ENCODE measurements at regions not wholly inside any gene's neighbourhood (a gene's known extent, or its start where the extent isn't known, plus 50 kb on each side); places are given as distances from the start of the nearest gene placed in this dataset.

DNA sequence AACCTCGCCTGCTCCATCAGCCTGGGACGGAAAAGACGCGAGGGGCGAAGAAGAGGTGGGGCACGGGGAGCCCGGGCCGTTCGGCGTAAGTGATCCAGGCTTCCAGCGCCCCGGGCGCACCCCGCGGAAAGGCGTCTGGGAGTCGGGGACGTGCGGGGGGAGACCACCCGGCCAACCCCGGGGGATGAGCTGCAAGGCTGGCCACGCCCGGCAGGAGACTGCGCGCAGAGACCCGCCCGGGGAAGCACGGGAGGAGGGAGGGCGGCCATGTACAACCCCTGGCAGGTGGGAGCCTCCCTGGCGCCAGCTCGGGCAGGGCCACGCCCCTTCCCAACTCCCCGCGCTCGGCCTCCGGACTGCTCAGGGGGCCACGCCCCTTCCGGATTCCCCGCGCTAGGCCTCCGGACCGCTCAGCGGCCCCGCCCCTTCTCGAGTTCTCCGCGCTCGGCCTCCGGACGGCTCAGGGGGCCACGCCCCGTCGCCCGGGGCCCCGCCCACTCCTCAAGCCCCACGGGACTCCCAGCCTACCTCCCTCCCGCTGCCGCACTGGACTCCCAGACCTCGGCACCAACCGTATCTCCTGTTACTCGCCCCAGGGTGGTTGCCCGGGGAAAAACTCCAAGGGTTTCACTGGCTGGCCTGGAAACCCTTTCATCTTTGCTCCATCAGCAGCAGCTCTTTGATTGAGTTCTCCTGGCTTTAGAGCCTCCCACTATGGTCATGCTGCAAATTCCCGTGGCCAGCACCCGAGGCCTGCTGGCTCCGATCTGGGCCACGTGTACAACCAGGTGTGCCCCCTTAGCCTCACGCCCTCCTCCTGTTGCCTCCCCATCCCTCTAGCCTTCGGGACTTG is 284.4 kb downstream of the ZEB1 start:
- H3K27me3 ChIP-seq (ENCODE audit: control insufficient read depth, insufficient read depth, low read length) = no peaks in the 10 kb centered on the region
- DNase-seq (ENCODE audit: low read depth) = peak; percentile 63

DNA sequence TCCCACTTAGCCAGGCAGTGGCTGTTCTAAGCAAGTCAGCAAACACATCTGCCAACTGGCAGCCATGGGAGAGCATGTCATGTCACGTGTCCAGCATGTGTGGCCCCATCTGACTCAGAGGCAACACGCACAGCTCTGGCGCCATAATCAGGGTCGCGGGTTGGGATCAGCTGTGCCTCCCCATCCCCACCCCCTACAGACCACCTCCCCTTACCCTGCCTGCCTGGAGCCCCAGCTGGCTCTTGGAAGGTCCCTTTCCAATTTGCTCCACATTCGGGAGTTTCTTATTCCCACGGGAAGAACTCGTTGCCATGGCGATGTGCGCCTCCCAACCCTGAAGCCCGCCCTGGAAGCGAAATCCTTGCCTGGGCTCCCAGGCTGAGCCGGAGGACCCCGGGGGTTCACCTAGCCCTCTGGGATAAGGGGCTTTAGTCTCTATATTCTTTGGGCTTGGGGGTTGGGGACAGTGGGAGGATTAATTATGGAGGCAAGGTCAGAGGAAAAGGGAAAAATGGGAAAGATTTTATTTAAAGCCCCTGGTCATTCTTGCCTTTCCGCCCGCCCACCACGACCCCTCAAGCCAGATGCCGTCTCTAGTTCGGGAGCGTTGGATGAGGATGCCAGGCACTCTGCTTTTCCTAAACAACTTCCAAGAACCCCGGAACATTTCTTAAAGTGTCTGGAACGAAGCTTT is 283.7 kb downstream of the ZEB1 start:
- no peaks in the 10 kb centered on the region for H3K27me3 ChIP-seq (ENCODE audit: control insufficient read depth, insufficient read depth, low read length)
- H3K4me3 ChIP-seq (ENCODE audit: low read depth, low read length) = peak overlapping the region; percentile 60
- no peaks in the 10 kb centered on the region for H3K36me3 ChIP-seq (ENCODE audit: control insufficient read depth, insufficient read depth, low read length)
- peak; percentile 21 for DNase-seq (ENCODE audit: low read depth)
- TF ChIP-seq, protein P1, sequence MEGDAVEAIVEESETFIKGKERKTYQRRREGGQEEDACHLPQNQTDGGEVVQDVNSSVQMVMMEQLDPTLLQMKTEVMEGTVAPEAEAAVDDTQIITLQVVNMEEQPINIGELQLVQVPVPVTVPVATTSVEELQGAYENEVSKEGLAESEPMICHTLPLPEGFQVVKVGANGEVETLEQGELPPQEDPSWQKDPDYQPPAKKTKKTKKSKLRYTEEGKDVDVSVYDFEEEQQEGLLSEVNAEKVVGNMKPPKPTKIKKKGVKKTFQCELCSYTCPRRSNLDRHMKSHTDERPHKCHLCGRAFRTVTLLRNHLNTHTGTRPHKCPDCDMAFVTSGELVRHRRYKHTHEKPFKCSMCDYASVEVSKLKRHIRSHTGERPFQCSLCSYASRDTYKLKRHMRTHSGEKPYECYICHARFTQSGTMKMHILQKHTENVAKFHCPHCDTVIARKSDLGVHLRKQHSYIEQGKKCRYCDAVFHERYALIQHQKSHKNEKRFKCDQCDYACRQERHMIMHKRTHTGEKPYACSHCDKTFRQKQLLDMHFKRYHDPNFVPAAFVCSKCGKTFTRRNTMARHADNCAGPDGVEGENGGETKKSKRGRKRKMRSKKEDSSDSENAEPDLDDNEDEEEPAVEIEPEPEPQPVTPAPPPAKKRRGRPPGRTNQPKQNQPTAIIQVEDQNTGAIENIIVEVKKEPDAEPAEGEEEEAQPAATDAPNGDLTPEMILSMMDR (IDR thresholded peaks at IDR 0.05; ENCODE audit: insufficient read depth, low read length, poor library complexity, severe bottlenecking) = no peak

More for the DNA sequence above, 284.4 kb downstream of the ZEB1 start:
- Histone ChIP-seq H3K36me3 (ENCODE audit: control insufficient read depth, insufficient read depth, low read length) (no peaks in the 10 kb centered on the region), H3K4me3 (ENCODE audit: low read depth, low read length) (peak overlapping the region; percentile 60)
- TF ChIP-seq, protein P1 (IDR thresholded peaks at IDR 0.05; ENCODE audit: insufficient read depth, low read length, poor library complexity, severe bottlenecking) = no peak

DNA sequence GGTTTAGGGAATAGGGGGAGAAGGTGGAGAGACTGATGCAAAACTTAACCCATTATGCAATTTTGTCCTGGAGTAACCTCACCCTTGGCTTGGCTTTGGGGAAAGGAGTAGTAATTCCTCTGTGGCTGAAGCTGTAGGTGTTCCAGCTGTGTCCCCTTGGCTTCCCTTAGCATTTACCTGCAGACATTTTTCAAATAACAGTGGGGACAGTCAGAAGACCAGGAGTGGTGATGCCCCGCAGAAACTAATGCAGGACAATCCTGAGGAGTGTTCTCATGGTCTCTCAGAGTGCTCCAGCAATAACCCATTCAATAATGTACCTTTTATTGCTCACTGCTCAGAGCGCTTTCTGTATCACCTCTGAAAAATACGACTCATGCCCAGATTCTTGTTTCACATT is 282.1 kb downstream of the ZEB1 start:
- Histone ChIP-seq H3K4me3 (ENCODE audit: low read depth, low read length) (no peak overlapping the region), H3K27me3 (ENCODE audit: control insufficient read depth, insufficient read depth, low read length) (no peaks in the 10 kb centered on the region), H3K36me3 (ENCODE audit: control insufficient read depth, insufficient read depth, low read length) (no peaks in the 10 kb centered on the region)
- TF ChIP-seq, protein P1 (IDR thresholded peaks at IDR 0.05; ENCODE audit: insufficient read depth, low read length, poor library complexity, severe bottlenecking) = no peak
- no peak for DNase-seq (ENCODE audit: low read depth)

DNA sequence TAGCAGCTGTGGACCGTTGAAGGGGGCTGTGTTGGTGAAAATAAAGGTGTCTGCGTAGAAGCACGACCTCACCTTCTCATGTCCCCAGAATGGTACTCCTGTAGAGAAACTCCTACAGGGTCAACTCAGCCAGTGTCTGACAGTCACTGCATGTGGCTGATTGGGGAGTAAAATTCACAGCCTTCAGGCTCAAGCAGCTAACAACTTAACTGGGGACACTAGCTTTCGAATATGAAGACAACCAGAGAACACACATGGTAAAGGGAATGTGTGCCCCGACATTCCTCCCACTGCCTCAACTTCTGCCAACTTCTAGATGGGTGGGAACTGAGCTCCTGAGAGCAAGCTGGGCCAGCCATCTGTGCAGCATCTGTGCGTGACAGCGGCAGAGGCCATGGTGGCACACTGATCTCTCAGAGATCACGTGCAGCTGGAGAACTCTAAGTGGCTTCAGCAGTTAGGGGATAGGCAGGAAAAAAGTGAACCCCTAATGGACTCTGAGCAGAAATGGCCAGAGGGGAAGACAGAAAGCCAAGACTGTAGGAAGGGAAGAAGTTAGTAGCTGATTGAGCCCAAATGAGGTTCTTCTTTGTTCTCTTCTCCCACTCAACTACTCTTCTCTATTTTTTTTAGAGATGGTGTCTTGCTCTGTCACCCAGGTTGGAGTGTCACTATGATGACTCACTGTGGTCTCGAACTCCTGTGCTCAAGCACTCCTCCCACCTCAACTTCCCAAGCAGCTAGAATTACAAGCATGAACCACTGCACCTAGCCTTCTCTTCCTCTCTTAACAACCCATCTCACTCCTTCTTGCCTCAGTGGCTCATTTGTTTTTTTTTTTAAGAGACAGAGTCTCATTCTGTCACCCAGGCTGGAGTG is 280.8 kb downstream of the ZEB1 start:
- H3K4me3 ChIP-seq (ENCODE audit: low read depth, low read length) = no peak overlapping the region
- no peaks in the 10 kb centered on the region for H3K27me3 ChIP-seq (ENCODE audit: control insufficient read depth, insufficient read depth, low read length)
- TF ChIP-seq, protein P1 (IDR thresholded peaks at IDR 0.05; ENCODE audit: insufficient read depth, low read length, poor library complexity, severe bottlenecking) = no peak
- no peak for DNase-seq (ENCODE audit: low read depth)
- no peaks in the 10 kb centered on the region for H3K36me3 ChIP-seq (ENCODE audit: control insufficient read depth, insufficient read depth, low read length)

DNA sequence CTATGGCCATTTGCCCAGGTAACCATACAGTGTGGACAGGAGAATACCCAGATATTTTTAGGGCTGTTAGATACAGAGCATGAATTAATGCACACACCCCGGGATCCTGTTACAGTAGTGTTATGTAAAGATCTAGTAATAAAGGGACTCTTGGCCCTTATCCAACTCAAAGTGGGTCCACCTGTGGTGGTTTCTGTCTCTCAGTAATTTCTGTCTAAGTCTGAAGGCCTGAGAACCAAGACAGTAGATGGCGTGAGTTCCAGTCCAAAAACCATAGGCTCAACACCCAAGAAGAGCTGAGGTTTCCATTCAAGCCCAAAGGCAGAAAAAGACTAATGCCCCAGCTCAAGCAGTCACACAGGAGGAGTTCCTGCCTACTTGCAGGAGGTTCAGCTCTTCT is 277.7 kb downstream of the ZEB1 start:
- no peaks in the 10 kb centered on the region for H3K27me3 ChIP-seq (ENCODE audit: control insufficient read depth, insufficient read depth, low read length)
- no peaks in the 10 kb centered on the region for H3K36me3 ChIP-seq (ENCODE audit: control insufficient read depth, insufficient read depth, low read length)
- H3K4me3 ChIP-seq (ENCODE audit: low read depth, low read length) = no peak overlapping the region
- TF ChIP-seq, protein P1 (IDR thresholded peaks at IDR 0.05; ENCODE audit: insufficient read depth, low read length, poor library complexity, severe bottlenecking) = no peak
- no peak for DNase-seq (ENCODE audit: low read depth)

Measured in kidney epithelial cell (primary cell).